Cerebellar cortex (tissue), 1 donor: ENCODE measurements at regions not wholly inside any gene's neighbourhood (a gene's known extent, or its start where the extent isn't known, plus 50 kb on each side); places are given as distances from the start of the nearest gene placed in this dataset.

Experiments
- DNase-seq: peaks from one replicate; pipeline ENCODE4 v3.0.0-alpha.2; 2015; ENCODE audit warnings: low spot score

- no peak for DNase-seq
Observed at GRCh38 chr15:25955628-25956027, 92.5 kb upstream of the ATP10A start.

- no peak for DNase-seq
Observed at GRCh38 chr15:25954398-25954797, 91.3 kb upstream of the ATP10A start.

DNA sequence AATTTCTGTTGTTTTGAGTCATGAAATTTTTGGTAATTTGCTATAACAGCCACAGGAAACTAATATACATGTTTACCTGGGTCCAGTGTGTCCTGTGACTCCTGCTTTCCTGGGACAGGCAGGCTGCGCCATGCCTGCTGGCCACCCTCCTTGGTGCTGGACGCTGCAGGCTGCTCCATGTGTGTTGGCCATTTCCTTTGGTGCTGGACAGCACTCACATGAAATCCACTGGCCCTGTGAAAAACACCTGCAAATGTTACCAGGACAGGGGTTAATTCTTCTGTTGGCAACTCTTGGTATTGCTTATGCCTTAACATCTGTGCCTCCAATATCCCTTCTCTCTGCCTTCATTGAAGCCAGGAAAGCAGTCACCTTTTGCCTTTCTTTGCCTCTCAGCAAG lies 86.9 kb upstream of the ATP10A start:
- DNase-seq: no peak

- DNase-seq: peak; percentile 88
Observed at GRCh38 chr15:25947323-25948314, 84.5 kb upstream of the ATP10A start.

- DNase-seq: no peak
Observed at GRCh38 chr15:25946241-25946805, 83.2 kb upstream of the ATP10A start.

GRCh38 chr15:25944386-25944785 lies 81.3 kb upstream of the ATP10A start:
- no peak for DNase-seq

- no peak for DNase-seq
Observed at GRCh38 chr15:25943831-25944230, 80.7 kb upstream of the ATP10A start.

GRCh38 chr15:25939122-25939521 lies 76.0 kb upstream of the ATP10A start:
- no peak for DNase-seq

GRCh38 chr15:25937796-25938195 lies 74.7 kb upstream of the ATP10A start:
- no peak for DNase-seq

GRCh38 chr15:25936004-25936403 lies 72.9 kb upstream of the ATP10A start:
- DNase-seq: no peak

GRCh38 chr15:25933456-25934158 lies 70.5 kb upstream of the ATP10A start:
- DNase-seq: peak; percentile 74

- no peak for DNase-seq
Observed at GRCh38 chr15:25932696-25933095, 69.6 kb upstream of the ATP10A start.

- DNase-seq: no peak
Observed at GRCh38 chr15:25931851-25932250, 68.7 kb upstream of the ATP10A start.

DNA sequence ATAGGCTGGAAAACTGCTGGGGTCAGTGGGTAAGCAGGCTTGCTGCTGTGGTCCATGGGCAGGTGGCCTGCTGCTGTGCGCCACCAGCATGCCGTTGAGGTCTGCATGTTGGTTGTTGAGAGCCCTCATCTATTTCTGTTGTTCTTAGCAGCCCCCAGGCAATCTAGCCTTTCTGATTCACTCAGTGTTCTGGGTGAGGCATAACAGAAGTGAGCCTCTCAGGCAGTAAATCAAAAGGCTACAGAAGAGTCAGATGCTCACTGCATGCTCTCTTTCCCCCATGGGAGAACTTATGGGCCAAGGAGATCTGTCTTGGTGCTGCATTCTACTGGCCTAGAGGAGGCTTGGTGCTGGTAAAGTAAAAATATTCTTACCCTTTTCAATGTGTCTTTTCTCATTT lies 67.8 kb upstream of the ATP10A start:
- no peak for DNase-seq
